ENCODE measurements at regions not wholly inside any gene's neighbourhood (a gene's known extent, or its start where the extent isn't known, plus 50 kb on each side); places are given as distances from the start of the nearest gene placed in this dataset.

- TF ChIP-seq POLR2A (IDR thresholded peaks at IDR 0.05) (no peak), CTCF (IDR thresholded peaks at IDR 0.05) (no peak)
These were observed 414.8 kb upstream of the MGAT4C start for GRCh38 chr12:86670986-86671385.
